NCI-H128 (cell line): ENCODE measurements at regions not wholly inside any gene's neighbourhood (a gene's known extent, or its start where the extent isn't known, plus 50 kb on each side); places are given as distances from the start of the nearest gene placed in this dataset.

ENCODE experiments used
- DNase-seq: peaks from one replicate; lab custom pipeline; 2025; ENCODE audit not compliant: unreplicated experiment; lab: John Stamatoyannopoulos, UW

GRCh38 chr4:20575486-20575885 is 124.8 kb upstream of the PACRGL start:
- no peak for DNase-seq

DNA sequence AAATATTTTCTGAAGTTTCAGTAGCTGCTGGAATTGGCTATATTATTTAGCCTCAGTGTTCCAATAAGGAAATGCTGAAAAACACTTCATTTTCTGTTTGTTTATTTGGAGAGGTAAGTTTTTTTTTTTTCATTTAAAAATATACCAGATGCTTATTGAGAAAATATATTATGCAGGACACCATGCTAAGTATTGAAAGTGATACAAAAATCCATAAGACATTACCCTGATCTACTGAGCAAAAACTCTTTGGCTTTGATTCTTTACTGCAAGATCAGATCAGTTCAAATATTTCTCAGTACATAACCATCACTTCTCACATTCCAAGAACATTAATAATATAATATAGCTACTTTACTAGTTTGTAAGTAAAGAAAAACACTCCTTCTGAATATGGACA is 123.4 kb upstream of the PACRGL start:
- no peak for DNase-seq

DNA sequence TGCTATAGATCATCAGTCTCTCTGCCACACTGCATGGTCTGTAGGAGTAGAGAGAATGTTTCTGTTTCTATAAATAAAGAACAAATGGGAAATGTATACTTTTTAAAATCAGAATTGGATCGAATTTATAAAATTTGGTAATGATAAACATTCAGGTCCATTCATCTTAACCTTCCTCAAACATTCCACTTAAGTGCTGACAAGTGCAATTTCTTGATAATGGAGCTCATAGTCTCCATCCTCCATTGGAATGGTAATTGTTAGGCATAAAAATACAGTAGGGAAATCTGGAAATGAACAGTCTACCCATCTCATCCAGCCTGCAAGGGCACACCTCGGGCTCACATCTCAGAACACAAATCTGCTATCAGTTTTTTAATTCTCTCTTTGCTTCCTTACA is 122.6 kb upstream of the PACRGL start:
- DNase-seq = no peak

DNA sequence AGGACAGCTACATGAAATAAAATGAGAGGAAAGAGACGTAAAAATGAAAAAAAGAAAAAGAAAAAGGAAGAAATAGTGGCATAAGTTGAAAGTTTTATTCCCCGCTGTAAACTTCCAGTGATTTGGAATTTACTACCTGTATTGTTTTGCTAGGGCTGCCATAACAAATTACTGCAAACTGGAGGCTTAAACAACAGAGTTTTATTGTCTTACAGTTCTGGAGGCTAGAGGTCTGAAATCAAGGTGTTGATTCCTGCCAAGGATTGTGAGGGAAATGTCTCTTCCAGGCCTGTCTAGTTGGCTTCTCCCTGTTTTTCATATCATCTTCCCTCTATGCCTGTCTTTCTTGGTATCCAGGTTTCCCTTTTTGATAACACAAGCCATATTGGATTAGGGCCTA is 119.4 kb upstream of the PACRGL start:
- no peak for DNase-seq

DNA sequence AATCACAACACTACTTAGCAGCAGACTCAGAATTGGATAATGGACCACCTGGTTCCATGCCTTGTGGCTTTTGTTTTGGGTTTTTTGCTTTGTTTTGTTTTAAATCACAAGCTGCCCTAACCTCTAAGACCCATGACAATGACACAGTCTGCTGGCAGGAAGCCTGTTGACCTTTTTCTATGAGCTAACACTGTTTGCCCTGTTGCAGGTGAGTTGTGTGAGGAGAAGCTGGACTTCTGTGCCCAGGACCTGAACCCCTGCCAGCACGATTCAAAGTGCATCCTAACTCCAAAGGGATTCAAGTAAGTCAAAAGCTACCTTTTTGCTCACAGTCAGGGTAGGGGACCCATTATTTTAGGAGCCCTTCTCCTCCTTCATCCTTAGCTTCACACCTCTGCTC is 110.8 kb upstream of the PACRGL start:
- no peak for DNase-seq

GRCh38 chr4:20590849-20591248 is 109.4 kb upstream of the PACRGL start:
- DNase-seq = no peak

DNA sequence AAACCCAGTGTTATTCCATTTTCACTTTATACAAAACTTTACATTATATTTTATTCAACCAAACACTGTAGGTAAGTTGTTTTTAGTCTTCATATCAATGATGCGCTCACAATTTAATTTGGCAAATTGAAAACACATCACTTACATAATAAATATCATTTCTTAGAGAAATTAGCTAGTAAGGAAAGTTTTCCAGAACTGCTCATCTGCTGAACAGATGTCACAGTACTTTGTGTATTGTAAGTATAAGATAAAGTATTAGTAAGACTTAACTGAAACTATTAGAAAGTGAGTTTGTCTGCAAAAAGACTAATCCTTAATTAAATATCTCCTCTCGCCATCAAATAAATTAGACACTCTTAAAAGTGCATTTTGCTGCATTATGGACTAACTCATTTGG is 108.7 kb upstream of the PACRGL start:
- no peak for DNase-seq

DNA sequence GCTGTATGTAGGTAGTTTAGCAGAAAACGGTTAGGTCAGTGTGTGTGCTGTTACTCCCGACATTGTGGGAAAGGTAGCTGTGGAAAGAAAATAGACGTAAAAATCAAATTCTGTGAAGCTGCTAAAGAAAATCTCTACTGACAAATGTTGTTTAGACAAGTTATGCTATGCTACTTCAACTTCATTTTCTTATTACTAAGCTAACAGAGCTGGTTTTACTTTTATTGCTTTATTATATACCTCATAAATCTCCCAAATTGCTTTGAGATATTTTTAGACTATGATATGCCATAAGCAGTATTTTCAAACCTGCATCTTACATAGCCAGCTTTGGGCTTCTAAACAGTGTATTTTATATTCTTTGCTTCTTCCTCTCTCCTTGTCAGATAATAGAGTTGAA is 108.2 kb upstream of the PACRGL start:
- no peak for DNase-seq

DNA sequence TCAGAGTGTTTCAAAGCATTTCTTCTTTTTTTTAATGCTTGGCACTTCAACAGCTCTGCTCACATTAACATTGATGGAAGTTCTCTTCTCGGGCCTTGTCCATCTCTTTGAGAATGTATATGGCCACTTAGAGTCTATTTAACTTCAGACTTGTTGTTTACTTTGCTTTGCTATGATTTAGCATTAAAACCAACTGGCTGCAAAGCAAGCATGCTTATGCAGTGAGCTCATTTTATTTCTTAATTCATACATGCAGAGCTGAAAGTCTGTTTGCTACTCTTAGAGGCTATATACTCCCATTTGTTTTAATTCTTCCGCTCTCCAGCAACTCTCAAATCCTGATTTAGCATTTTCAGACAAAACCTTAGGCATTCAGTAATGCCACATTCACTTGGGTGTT is 107.6 kb upstream of the PACRGL start:
- no peak for DNase-seq

GRCh38 chr4:20598626-20599025 is 101.6 kb upstream of the PACRGL start:
- no peak for DNase-seq

GRCh38 chr4:20603671-20604313 is 96.5 kb upstream of the PACRGL start:
- no peak for DNase-seq

- DNase-seq = no peak
These were observed 87.9 kb upstream of the PACRGL start for GRCh38 chr4:20612313-20612712.

- DNase-seq = no peak
These were observed 85.4 kb upstream of the PACRGL start for GRCh38 chr4:20614816-20615215.

DNA sequence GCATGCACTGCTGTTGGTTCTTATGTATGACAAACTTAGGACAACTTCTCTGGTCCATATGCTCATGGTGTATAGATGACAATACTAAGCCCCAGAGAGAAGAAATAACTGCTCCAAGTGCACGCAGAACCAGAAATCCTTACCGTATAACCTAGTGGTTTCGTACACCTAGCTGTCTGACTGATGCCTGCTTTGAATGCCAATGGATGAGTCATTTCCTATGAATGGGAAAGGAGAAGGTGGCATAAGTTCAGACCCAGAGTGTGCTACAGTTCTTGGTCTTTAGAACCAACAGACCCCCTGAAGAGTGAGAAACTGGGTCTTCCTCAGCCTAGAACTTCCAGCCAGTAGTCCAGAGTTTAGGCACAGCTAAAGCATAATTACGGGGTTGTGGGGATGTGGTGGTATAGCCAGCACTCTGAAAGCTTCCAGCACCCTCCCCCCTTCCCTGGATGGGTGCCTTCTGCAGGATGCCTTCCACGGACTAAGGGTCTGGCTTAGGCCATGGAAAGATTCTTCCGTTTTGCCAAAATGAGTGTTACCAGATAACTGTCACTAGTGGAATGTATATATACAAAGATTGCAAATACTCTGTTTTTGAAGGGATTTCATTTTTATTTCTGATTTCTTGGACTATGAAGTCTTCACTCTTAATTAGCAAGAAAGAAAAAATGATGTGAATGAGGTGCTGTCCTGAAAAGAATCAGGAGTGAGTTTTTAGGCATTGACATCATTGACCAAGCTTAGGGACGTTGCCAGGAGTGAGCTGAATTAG is 84.6 kb upstream of the PACRGL start:
- DNase-seq = no peak

GRCh38 chr4:20616313-20616712 is 83.9 kb upstream of the PACRGL start:
- DNase-seq = no peak

- no peak for DNase-seq
These were observed 83.4 kb upstream of the PACRGL start for GRCh38 chr4:20616848-20617247.

GRCh38 chr4:20617678-20618396 is 82.4 kb upstream of the PACRGL start:
- no peak for DNase-seq

DNA sequence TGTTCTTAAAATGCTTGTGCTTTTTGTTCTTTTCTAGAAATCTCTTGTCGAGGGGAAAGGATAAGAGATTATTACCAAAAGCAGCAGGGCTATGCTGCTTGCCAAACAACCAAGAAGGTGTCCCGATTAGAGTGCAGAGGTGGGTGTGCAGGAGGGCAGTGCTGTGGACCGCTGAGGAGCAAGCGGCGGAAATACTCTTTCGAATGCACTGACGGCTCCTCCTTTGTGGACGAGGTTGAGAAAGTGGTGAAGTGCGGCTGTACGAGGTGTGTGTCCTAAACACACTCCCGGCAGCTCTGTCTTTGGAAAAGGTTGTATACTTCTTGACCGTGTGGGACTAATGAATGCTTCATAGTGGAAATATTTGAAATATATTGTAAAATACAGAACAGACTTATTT is 81.5 kb upstream of the PACRGL start:
- no peak for DNase-seq

- no peak for DNase-seq
These were observed 78.8 kb upstream of the PACRGL start for GRCh38 chr4:20621476-20621875.

- DNase-seq = no peak
These were observed 77.6 kb upstream of the PACRGL start for GRCh38 chr4:20622701-20623100.

GRCh38 chr4:20623939-20624338 is 76.3 kb upstream of the PACRGL start:
- no peak for DNase-seq

DNA sequence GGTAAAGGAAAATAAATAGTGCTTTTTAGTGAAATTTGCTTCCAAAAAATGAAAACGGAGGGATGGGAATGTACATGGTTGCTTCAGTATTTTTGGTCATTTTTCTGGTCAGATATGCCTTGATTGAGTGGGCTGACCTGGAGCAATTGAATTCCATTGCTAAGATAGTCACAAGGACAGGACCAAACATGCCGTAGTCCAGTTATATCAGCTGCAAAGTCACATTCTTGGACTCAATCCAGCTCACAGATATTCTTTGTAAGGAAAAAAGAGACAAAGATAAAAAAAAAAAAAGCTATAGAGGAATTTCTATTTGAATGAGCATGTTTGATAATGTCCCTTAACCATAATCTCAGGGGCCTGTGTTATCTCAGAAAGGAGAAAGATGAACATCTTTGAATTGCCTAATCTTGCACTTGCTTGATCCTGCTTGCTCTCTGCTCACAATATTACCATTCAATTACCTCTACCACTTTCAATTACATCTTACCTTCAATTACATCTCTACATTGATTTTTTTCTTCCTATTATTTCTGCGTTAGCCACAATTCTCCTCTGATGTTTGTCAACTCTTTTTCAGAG is 75.4 kb upstream of the PACRGL start:
- DNase-seq = no peak
